ENCODE measurements at regions not wholly inside any gene's neighbourhood (a gene's known extent, or its start where the extent isn't known, plus 50 kb on each side); places are given as distances from the start of the nearest gene placed in this dataset.
"Not testable (repeated sequence)": the region's sequence is repeated elsewhere in the genome, so short reads cannot be mapped to it uniquely, and the experiment has no call there.

- DNase-seq: no peak
Measured at GRCh38 chr12:127161466-127161865, 1105.5 kb upstream of the TMEM132C start.

GRCh38 chr12:127162307-127162706, 1104.7 kb upstream of the TMEM132C start:
- no peak for DNase-seq

- no peak for DNase-seq
Measured at GRCh38 chr12:127162902-127163301, 1104.1 kb upstream of the TMEM132C start.

GRCh38 chr12:127165567-127166392, 1101.2 kb upstream of the TMEM132C start:
- DNase-seq: peak; percentile 11

- DNase-seq: no peak
Measured at GRCh38 chr12:127169321-127170181, 1097.4 kb upstream of the TMEM132C start.

- no peak for DNase-seq
Measured at GRCh38 chr12:127170226-127171180, 1096.5 kb upstream of the TMEM132C start.

GRCh38 chr12:127172861-127173260, 1094.1 kb upstream of the TMEM132C start:
- DNase-seq: no peak

- DNase-seq: not testable (repeated sequence)
Measured at GRCh38 chr12:127173971-127174370, 1093.0 kb upstream of the TMEM132C start.

- no peak for DNase-seq
Measured at GRCh38 chr12:127174881-127175280, 1092.1 kb upstream of the TMEM132C start.

GRCh38 chr12:127175361-127175760, 1091.6 kb upstream of the TMEM132C start:
- no peak for DNase-seq

- DNase-seq: no peak
Measured at GRCh38 chr12:127176804-127177203, 1090.2 kb upstream of the TMEM132C start.

- DNase-seq: no peak
Measured at GRCh38 chr12:127178052-127178451, 1088.9 kb upstream of the TMEM132C start.

- DNase-seq: no peak
Measured at GRCh38 chr12:127178463-127178862, 1088.5 kb upstream of the TMEM132C start.

GRCh38 chr12:127179176-127179575, 1087.8 kb upstream of the TMEM132C start:
- DNase-seq: no peak

- DNase-seq: no peak
Measured at GRCh38 chr12:127182018-127182417, 1085.0 kb upstream of the TMEM132C start.

- no peak for DNase-seq
Measured at GRCh38 chr12:127189992-127190391, 1077.0 kb upstream of the TMEM132C start.

GRCh38 chr12:127191129-127191528, 1075.8 kb upstream of the TMEM132C start:
- DNase-seq: no peak

- no peak for DNase-seq
Measured at GRCh38 chr12:127192391-127192790, 1074.6 kb upstream of the TMEM132C start.

- no peak for DNase-seq
Measured at GRCh38 chr12:127193341-127193740, 1073.6 kb upstream of the TMEM132C start.

GRCh38 chr12:127194176-127194575, 1072.8 kb upstream of the TMEM132C start:
- no peak for DNase-seq

- no peak for DNase-seq
Measured at GRCh38 chr12:127205781-127206555, 1061.0 kb upstream of the TMEM132C start.

GRCh38 chr12:127209318-127209717, 1057.7 kb upstream of the TMEM132C start:
- DNase-seq: no peak
